ENCODE measurements at regions not wholly inside any gene's neighbourhood (a gene's known extent, or its start where the extent isn't known, plus 50 kb on each side); places are given as distances from the start of the nearest gene placed in this dataset.
"Not testable (repeated sequence)": the region's sequence is repeated elsewhere in the genome, so short reads cannot be mapped to it uniquely, and the experiment has no call there.

DNA sequence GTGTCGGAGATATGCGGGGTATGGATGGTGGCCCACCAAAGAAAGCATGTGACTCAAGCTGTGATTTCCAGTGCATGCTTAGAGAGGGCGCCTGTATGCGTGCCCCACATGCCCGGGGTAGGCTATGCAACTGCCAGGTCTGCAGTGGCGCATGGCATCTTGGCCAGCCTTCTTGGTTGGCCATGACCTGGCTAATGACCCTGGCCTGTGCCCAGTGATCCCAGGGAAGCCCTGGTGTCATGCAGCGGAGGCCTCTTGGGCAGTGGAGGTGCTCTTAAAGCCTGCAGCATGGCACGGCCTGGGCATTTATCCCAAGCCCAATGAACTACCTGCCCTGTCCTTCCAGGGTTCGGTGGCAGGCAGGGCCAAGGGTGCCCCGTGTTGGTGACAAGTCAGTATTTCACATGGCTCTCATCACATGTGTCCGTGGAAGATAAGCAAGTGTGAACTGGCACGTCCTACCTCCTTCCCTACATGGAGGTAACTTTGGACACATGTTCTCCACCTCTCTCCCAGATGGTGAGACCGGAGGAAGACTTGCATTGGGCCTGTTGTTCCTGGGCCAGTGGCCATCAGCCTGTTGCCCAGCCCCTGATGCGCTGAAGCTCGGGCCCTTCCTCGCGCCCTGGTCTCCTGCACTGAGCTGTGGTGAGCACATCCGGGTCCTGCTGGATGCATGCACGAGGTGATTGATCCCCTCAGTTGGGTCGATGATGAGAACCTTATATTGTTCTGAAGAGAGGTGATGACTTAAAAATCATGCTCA is 192.0 kb downstream of the UBE3A start:
- H3K4me1 Mint-ChIP-seq = no peaks in the 10 kb centered on the region
- no peaks in the 10 kb centered on the region for H3K36me3 Mint-ChIP-seq
- DNase-seq (no peak), ATAC-seq (replicated peaks) (no peak)
- no peak overlapping the region for H3K4me3 Mint-ChIP-seq
- no peaks in the 10 kb centered on the region for H3K27me3 Mint-ChIP-seq
- H3K9me3 Mint-ChIP-seq = peaks cover 4 to 25% of the 10 kb centered on the region in 2 donors
- H3K27ac Mint-ChIP-seq = no peak overlapping the region

DNA sequence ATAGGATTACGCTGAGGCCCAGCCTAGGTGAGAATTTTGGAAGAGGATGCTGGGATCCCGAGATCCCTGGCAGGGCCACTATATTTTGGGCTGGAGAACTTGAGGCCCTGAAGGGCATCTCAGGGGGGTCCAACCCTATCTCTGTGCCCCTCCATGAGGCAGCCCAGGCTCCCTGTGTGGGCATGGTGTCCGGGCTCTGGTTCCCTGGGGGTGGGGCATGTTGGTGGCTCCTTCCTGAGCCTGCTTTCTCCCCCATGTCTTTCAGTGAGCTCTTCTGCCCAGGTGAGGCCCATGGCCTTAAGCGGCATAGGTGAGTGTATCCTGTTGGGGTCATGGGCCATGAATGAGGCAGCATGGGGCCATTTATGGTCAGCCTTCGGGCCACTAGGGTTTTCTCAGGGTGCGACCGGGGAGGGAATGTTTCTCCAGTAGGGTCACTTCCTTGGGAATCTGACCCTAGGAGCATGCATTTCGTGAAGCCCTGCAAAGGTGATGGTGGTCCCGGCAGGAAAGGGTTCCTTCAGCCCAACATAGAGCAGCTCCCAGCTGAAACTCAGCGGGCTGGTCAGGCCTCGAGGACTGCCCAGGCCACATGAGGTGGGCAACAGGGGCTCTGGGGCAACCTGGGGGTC is 191.3 kb downstream of the UBE3A start:
- Mint-ChIP-seq H3K9me3 (peaks cover 4 to 27% of the 10 kb centered on the region in 2 donors), H3K4me1 (no peaks in the 10 kb centered on the region), H3K36me3 (no peaks in the 10 kb centered on the region), H3K27me3 (no peaks in the 10 kb centered on the region), H3K27ac (no peak overlapping the region), H3K4me3 (no peak overlapping the region)
- ATAC-seq (replicated peaks) = no peak
- DNase-seq = no peak

DNA sequence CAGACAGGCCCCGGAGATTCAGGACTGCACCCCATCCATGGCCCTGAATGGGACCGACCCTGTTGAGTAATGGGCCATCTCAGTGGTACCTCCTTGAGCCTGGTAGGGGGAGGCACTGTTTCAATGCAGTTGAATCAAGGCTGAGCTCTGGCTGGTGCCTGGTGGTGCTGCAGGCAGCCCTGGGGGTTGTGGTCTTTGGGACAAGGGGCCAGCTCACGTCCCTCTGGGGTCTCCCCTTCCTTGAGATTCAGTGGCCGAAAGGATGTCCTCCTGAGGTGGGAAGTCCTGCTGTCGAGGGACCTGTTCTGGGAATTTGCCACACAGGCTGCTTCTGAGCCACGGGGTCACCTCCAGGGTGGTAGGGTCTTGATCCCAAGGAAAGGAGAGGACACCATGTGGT is 190.7 kb downstream of the UBE3A start:
- not testable (repeated sequence) for H3K27me3 Mint-ChIP-seq; ATAC-seq (replicated peaks); H3K27ac Mint-ChIP-seq; H3K4me1 Mint-ChIP-seq; H3K36me3 Mint-ChIP-seq; H3K4me3 Mint-ChIP-seq; DNase-seq
- H3K9me3 Mint-ChIP-seq = peaks cover 4 to 25% of the 10 kb centered on the region in 2 donors

DNA sequence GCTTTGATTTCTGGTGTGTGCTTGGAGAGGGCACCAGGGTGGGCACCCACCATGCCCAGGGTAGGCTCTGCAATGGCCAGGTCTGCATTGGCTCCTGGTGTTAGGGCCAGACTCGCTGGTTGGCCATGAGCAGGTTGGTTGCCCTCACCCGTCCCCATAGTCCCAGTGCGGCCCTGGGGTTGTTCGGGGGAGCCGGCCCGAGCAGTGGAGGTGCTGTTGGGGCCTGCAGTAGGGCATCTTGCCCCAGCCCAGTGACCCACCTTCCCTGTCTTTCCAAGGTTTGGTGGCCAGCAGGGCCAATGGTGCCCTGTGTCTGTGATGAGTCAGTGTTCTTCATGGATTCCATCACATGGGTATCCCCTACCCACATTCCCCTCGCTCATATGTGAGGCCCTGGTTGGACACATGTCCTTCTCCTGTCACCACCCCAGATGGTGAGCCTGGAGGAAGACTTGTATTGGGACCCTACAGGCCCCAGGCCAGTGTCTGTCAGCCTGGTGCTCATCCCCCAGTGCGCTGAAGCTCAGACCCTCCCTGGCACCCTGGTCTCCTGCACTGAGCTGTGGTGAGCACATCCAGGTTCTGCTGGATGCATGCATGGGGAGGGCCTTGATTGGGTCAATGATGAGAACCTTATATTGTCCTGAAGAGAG is 190.1 kb downstream of the UBE3A start:
- ATAC-seq (replicated peaks) (no peak), DNase-seq (no peak)
- Mint-ChIP-seq H3K27me3 (no peaks in the 10 kb centered on the region), H3K36me3 (no peaks in the 10 kb centered on the region), H3K4me3 (no peak overlapping the region), H3K9me3 (peaks cover 4 to 22% of the 10 kb centered on the region in 2 donors), H3K27ac (no peak overlapping the region), H3K4me1 (no peaks in the 10 kb centered on the region)

DNA sequence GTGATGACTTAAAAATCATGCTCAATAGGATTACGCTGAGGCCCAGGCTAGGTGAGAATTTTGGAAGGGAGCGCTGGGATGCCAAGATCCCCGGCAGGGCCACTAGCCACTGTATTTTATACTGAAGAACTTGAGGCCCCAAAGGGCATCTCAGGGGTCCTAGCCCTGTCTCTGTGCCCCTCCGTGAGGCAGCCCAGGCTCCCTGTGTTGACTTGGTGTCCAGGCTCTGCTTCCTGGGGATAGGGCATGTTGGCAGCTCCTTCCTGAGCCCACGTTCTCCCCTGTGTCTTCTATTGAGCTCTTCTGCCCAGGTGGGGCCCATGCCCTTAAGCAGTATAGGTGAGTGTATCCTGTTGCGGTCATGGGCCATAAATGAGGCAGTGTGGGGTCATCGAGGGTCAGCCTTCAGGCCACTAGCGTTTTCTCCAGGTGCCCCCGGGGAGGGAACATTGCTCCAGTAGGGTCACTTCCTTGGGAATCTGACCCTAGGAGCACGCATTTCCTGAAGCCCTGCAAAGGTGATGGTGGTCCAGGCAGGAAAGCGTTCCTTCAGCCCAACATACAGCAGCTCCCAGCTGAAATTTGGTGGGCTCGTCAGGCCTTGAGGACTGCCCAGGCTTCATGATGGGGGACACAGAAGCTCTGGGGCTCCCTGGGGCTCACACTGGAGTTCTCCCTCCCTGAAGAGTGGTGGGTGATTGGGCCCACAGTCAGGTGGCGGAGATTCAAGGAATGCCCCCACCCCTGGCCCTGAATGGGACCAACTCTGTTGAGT is 189.4 kb downstream of the UBE3A start:
- Mint-ChIP-seq H3K27ac (no peak overlapping the region), H3K4me1 (no peaks in the 10 kb centered on the region), H3K36me3 (no peaks in the 10 kb centered on the region), H3K9me3 (peaks cover 7 to 21% of the 10 kb centered on the region in 2 donors), H3K27me3 (no peaks in the 10 kb centered on the region), H3K4me3 (no peak overlapping the region)
- DNase-seq (no peak), ATAC-seq (replicated peaks) (no peak)

DNA sequence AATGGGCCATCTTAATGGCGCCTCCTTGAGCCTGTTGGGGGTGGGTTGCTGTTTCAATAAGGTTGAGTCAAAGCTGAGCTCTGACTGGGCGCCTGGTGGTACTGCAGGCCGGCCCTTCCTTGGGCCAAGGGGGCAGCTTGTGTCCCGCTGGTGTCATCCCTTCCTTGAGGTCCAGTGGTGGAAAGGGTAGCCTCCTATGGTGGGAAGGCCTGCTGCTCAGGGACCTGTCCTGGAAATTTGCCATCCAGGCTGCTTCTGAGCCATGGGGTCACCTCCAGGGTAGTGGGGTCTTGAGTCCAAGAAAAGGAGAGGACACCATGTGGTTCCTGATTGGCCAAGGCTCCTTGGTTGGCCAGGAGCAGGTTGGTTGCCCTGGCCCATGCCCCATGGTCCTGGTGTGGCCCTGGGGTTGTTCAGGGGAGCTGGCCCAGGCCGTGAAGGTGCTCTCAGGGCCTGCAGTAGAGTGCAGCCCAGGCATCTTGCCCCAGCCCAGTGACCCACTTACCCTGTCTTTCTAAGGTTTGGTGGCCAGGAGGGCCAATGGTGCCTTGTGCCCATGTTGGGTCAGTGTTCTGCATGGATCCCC is 188.7 kb downstream of the UBE3A start:
- no peaks in the 10 kb centered on the region for H3K27me3 Mint-ChIP-seq
- no peaks in the 10 kb centered on the region for H3K36me3 Mint-ChIP-seq
- H3K27ac Mint-ChIP-seq = no peak overlapping the region
- ATAC-seq (replicated peaks) (no peak), DNase-seq (no peak)
- H3K9me3 Mint-ChIP-seq = peaks cover 9 to 20% of the 10 kb centered on the region in 2 donors
- no peak overlapping the region for H3K4me3 Mint-ChIP-seq
- no peaks in the 10 kb centered on the region for H3K4me1 Mint-ChIP-seq

DNA sequence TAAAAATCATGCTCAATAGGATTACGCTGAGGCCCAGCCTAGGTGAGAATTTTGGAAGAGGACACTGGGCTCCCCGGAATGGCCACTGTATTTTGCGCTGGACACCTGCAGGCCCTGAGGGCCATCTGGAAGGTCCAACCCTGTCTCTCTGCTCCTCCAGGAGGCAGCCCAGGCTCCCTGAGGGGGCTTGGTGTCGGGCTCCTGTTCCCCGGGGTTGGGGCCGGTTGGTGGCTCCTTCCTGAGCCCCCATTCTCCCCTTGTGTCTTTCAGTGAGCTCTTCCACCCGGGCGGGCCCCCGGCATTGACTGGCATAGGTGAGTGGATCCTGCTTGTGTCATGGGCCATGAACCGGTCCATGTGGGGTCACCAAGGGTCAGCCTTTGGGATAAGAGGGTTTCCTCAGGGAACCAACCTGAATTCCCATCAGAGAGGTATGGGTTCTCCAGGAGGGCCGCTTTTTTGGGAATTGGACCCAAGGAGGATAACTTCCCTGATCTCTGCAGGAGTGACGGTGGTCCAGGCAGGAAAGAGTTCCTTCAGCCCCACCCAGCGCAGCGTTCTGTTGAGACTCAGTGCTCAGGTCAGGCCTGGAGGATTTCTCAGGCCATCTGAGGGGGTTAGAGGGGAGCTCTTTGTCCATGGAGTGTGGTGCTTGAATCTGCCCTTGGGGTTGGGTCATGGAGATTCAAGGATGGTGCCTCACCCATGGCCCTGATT is 187.8 kb downstream of the UBE3A start:
- no peak overlapping the region for H3K27ac Mint-ChIP-seq
- DNase-seq (no peak), ATAC-seq (replicated peaks) (no peak)
- no peaks in the 10 kb centered on the region for H3K4me1 Mint-ChIP-seq
- no peaks in the 10 kb centered on the region for H3K36me3 Mint-ChIP-seq
- H3K4me3 Mint-ChIP-seq = no peak overlapping the region
- no peaks in the 10 kb centered on the region for H3K27me3 Mint-ChIP-seq
- peaks cover 9 to 19% of the 10 kb centered on the region in 2 donors for H3K9me3 Mint-ChIP-seq

DNA sequence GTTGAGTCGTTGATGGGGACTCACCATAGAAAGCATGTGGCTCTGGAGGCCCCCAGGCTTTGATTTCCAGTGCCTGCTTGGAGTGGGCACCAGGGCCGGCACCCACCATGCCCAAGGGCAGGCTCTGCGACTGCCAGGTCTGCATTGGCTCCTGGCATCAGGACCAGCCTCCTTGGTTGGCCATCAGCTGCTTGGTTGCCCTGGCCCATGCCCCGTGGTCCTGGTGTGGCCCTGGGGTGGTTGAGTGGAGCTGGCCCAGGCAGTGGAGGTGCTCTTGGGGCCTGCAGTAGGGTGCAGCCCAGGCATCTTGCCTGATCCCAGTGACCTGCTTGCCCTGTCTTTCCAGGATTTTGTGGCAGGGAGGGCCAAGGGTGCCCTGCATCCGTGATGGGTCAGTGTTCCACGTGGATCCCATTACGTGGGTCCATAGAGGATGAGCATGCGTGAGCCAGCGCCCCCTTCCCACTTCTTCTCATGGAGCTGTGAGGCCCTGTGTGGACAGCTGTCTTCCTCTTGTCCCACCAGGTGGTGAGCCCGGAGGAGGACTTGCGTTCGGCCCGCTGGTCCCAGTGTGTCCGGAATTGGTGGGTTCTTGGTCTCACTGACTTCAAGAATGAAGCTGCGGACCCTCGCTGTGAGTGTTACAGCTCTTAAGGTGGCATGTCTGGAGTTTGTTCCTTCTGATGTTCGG is 187.0 kb downstream of the UBE3A start:
- H3K4me3 Mint-ChIP-seq = no peak overlapping the region
- ATAC-seq (replicated peaks) (no peak), DNase-seq (no peak)
- no peaks in the 10 kb centered on the region for H3K4me1 Mint-ChIP-seq
- H3K27me3 Mint-ChIP-seq = no peaks in the 10 kb centered on the region
- H3K36me3 Mint-ChIP-seq = peaks cover 0 to 2% of the 10 kb centered on the region in 2 donors
- no peak overlapping the region for H3K27ac Mint-ChIP-seq
- H3K9me3 Mint-ChIP-seq = peaks cover 12 to 22% of the 10 kb centered on the region in 2 donors

DNA sequence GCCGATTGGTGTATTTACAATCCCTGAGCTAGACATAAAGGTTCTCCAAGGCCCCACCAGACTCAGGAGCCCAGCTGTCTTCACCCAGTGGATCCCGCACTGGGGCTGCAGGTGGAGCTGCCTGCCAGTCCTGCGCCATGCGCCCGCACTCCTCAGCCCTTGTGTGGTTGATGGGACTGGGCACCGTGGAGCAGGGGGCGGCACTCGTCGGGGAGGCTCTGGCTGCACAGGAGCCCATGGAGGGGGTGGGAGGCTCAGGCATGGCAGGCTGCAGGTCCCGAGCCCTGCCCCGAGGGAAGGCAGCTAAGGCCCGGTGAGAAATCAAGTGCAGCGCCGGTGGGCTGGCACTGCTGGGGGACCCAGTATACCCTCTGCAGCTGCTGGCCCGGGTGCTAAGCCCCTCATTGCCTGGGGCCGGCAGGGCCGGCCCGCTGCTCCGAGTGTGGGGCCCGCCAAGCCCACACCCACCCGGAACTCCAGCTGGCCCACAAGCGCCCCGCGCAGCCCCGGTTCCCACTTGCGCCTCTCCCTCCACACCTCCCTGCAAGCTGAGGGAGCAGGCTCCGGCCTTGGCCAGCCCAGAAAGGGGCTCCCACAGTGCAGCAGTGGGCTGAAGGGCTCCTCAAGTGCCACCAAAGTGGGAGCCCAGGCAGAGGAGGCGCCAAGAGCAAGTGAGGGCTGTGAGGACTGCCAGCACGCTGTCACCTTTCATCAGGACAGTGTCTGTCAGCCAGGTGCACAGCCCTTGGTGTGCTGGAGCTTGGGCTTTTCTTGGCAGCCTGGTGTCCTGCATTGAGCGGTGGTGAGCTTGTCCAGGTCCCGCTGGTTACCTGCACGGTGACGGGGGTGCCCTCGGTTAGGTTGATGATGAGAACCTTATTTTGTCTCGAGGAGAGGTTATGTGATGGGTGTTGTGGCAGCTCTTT is 185.5 kb downstream of the UBE3A start:
- peaks cover 16 to 27% of the 10 kb centered on the region in 2 donors for H3K9me3 Mint-ChIP-seq

DNA sequence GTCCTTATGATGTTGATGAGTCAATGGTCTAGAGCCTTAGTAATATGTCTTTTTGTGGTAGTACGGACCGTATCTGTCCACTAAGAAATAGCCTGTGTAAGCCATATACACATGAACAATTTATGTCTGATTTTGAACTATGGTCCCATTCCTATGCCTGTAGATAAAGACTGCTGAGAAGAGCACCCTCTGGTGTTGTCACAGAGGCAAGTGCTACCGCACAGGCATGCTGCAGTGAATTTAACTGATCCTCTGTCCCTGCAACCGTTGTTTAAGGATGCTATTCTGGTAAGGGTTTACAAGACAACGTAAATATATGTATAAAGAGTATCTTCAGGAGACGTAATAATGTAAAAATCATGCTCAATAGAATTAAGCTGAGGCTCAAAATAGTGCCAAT is 170.7 kb downstream of the UBE3A start:
- ATAC-seq (replicated peaks) (peak; percentile 29 to 46), DNase-seq (no peak)
- Mint-ChIP-seq H3K27ac (no peak overlapping the region), H3K36me3 (no peaks in the 10 kb centered on the region), H3K9me3 (peaks cover 4% of the 10 kb centered on the region in 2 donors), H3K4me1 (no peaks in the 10 kb centered on the region), H3K4me3 (no peak overlapping the region), H3K27me3 (peaks cover 5 to 6% of the 10 kb centered on the region in 2 donors)

More for the DNA sequence above, 185.5 kb downstream of the UBE3A start:
- H3K4me1 Mint-ChIP-seq; DNase-seq; H3K27me3 Mint-ChIP-seq; ATAC-seq (replicated peaks); H3K4me3 Mint-ChIP-seq; H3K27ac Mint-ChIP-seq; H3K36me3 Mint-ChIP-seq: not testable (repeated sequence)
